ENCODE measurements at regions not wholly inside any gene's neighbourhood (a gene's known extent, or its start where the extent isn't known, plus 50 kb on each side); places are given as distances from the start of the nearest gene placed in this dataset.

- no peak for TF ChIP-seq POLR2AphosphoS5 (IDR thresholded peaks at IDR 0.05; ENCODE audit: insufficient read depth, low read depth, low read length)
- no peak for TF ChIP-seq CTCF (IDR thresholded peaks at IDR 0.05; ENCODE audit: extremely low read depth in 1 of 2, insufficient read depth in 1 of 2, low read depth in 1 of 2, low read length in 2 of 2)
- no peak for TF ChIP-seq POLR2A (IDR thresholded peaks at IDR 0.05; ENCODE audit: low read depth, low read length)
These were observed 145.9 kb downstream of the OLFM4 start for GRCh38 chr13:53174545-53174944.
